Astrocyte (in vitro differentiated cells and primary cell): ENCODE measurements at regions not wholly inside any gene's neighbourhood (a gene's known extent, or its start where the extent isn't known, plus 50 kb on each side); places are given as distances from the start of the nearest gene placed in this dataset.
"Not testable (repeated sequence)": the region's sequence is repeated elsewhere in the genome, so short reads cannot be mapped to it uniquely, and the experiment has no call there.

ENCODE experiments used
- EZH2 ChIP-seq: IDR thresholded peaks from 2 replicates; pipeline ENCODE4 v1.6.1; 2012; ENCODE audit warnings: mild to moderate bottlenecking, low read length, inconsistent platforms; ENCODE audit not compliant: insufficient read depth
- TF ChIP-seq, protein P1 (sequence below): IDR thresholded peaks from 2 replicates; pipeline ENCODE4 v1.5.1; 2011; ENCODE audit warnings: low read depth, mild to moderate bottlenecking, inconsistent platforms, low read length, moderate library complexity; ENCODE audit not compliant: insufficient read depth

DNA sequence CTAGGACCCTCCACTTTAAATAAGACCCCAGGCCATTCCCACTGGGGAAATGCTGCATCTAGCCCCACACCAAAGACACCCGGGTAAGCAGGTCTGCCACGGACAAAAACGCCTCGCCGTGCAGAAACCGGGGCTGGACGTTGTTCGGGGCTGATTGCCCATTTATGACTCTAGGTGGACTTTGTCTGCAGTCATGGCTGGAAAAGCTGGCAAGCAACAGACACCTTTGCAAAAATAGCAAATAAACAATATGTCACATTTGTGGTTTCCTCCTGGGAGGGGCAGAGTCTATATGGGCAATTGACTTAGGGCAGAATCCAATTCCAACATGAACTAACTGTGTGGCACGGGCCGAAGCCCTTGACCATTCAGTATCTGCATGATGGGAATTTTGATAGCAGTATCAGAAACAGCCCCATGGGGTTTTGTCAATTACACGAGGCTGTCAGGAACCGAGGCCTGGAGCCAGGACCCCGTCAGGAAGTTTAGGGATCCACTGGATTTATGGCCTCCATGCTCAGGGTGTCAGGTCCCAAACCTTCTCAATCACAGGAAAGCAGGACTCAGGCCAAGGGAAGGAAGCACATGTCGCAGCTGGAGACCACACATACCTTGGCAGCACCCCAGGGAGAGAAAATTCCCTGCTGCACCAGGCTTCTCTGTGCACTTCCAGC, 172.8 kb downstream of the OR4M2 start:
- TF ChIP-seq, protein P1, sequence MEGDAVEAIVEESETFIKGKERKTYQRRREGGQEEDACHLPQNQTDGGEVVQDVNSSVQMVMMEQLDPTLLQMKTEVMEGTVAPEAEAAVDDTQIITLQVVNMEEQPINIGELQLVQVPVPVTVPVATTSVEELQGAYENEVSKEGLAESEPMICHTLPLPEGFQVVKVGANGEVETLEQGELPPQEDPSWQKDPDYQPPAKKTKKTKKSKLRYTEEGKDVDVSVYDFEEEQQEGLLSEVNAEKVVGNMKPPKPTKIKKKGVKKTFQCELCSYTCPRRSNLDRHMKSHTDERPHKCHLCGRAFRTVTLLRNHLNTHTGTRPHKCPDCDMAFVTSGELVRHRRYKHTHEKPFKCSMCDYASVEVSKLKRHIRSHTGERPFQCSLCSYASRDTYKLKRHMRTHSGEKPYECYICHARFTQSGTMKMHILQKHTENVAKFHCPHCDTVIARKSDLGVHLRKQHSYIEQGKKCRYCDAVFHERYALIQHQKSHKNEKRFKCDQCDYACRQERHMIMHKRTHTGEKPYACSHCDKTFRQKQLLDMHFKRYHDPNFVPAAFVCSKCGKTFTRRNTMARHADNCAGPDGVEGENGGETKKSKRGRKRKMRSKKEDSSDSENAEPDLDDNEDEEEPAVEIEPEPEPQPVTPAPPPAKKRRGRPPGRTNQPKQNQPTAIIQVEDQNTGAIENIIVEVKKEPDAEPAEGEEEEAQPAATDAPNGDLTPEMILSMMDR, result not testable (repeated sequence)
- not testable (repeated sequence) for TF ChIP-seq EZH2
